Fibroblast of lung (primary cell): ENCODE measurements at regions not wholly inside any gene's neighbourhood (a gene's known extent, or its start where the extent isn't known, plus 50 kb on each side); places are given as distances from the start of the nearest gene placed in this dataset.

Experiments used
- DNase-seq, 2 donors: peaks; one replicate each; pipeline versions ENCODE4 v3.0.0 to v3.0.0-alpha.2; 2010; ENCODE audit warnings: low read depth in 2 of 2
- H2AFZ ChIP-seq: 2 replicates; pipeline ENCODE4 v1.5.1; 2012; ENCODE audit warnings: low read length, control low read depth, inconsistent platforms
- H3K27ac ChIP-seq: 2 replicates; pipeline ENCODE4 v1.5.1; 2011; ENCODE audit warnings: low read length, control low read depth; ENCODE audit not compliant: insufficient read depth
- H3K27me3 ChIP-seq: 2 replicates; pipeline ENCODE4 v1.5.1; 2011; ENCODE audit warnings: mild to moderate bottlenecking, low read length; ENCODE audit not compliant: control insufficient read depth, insufficient read depth
- H3K36me3 ChIP-seq: 2 replicates; pipeline ENCODE4 v1.5.1; 2011; ENCODE audit warnings: low read length; ENCODE audit not compliant: control insufficient read depth, insufficient read depth
- H3K4me1 ChIP-seq: 2 replicates; pipeline ENCODE4 v1.5.1; 2011; ENCODE audit warnings: low read length; ENCODE audit not compliant: control insufficient read depth, insufficient read depth; ENCODE audit errors: extremely low read depth
- H3K4me2 ChIP-seq: 2 replicates; pipeline ENCODE4 v1.5.1; 2011; ENCODE audit warnings: low read length, control low read depth; ENCODE audit not compliant: insufficient read depth; ENCODE audit errors: extremely low read depth
- H3K4me3 ChIP-seq, 4 experiments: fragments of 200-600 bp in 1 of 4; sonication (generic) in 1 of 4; replicated peaks in 1 of 4; 2 replicates each; pipeline ENCODE4 v1.5.1; 2011 to 2016; ENCODE audit warnings: low read length in 4 of 4, low read depth in 3 of 4, mild to moderate bottlenecking in 3 of 4, control low read depth in 2 of 4, inconsistent platforms in 1 of 4, mixed read lengths in 1 of 4; ENCODE audit not compliant: insufficient read depth in 1 of 4; ENCODE audit errors: control extremely low read depth in 1 of 4
- H3K79me2 ChIP-seq: 2 replicates; pipeline ENCODE4 v1.5.1; 2012; ENCODE audit warnings: mild to moderate bottlenecking, low read length, inconsistent platforms; ENCODE audit not compliant: control insufficient read depth, insufficient read depth
- H3K9ac ChIP-seq: 2 replicates; pipeline ENCODE4 v1.5.1; 2011; ENCODE audit warnings: mild to moderate bottlenecking, low read length, control low read depth; ENCODE audit not compliant: insufficient read depth
- H3K9me3 ChIP-seq: 2 replicates; pipeline ENCODE4 v1.5.1; 2012; ENCODE audit warnings: low read depth, low read length; ENCODE audit not compliant: control insufficient read depth, insufficient read depth
- H4K20me1 ChIP-seq: 2 replicates; pipeline ENCODE4 v1.5.1; 2011; ENCODE audit warnings: low read length; ENCODE audit not compliant: control insufficient read depth, insufficient read depth; ENCODE audit errors: extremely low read depth
- EZH2 ChIP-seq: IDR thresholded peaks from 2 replicates; pipeline ENCODE4 v1.5.1; 2012; ENCODE audit warnings: low read length, control low read depth, mild to moderate bottlenecking; ENCODE audit errors: missing control alignments
- TF ChIP-seq, protein P1 (sequence below), 2 donors: IDR thresholded peaks in 1 of 2; conservative IDR thresholded peaks in 1 of 2; 1 replicate in 1 of 2; 2 replicates in 1 of 2; pipeline ENCODE4 v1.5.1; 2011 to 2012; ENCODE audit warnings: low read length in 2 of 2, control low read depth in 1 of 2, inconsistent platforms in 1 of 2, low read depth in 1 of 2, mild to moderate bottlenecking in 1 of 2

- no peaks in the 10 kb centered on the region for H3K36me3 ChIP-seq
- no peak for DNase-seq
- H3K27ac ChIP-seq, result no peak overlapping the region
- H3K79me2 ChIP-seq, result no peaks in the 10 kb centered on the region
- H2AFZ ChIP-seq, result no peak overlapping the region
- peaks cover 2% of the 10 kb centered on the region for H3K4me1 ChIP-seq
- no peaks in the 10 kb centered on the region for H4K20me1 ChIP-seq
- no peaks in the 10 kb centered on the region for H3K9me3 ChIP-seq
- H3K4me2 ChIP-seq, result no peak overlapping the region
- peaks cover 3% of the 10 kb centered on the region for H3K27me3 ChIP-seq
- H3K4me3 ChIP-seq, result no peak overlapping the region
- H3K9ac ChIP-seq, result no peak overlapping the region
- no peak for TF ChIP-seq EZH2
- TF ChIP-seq, protein P1, sequence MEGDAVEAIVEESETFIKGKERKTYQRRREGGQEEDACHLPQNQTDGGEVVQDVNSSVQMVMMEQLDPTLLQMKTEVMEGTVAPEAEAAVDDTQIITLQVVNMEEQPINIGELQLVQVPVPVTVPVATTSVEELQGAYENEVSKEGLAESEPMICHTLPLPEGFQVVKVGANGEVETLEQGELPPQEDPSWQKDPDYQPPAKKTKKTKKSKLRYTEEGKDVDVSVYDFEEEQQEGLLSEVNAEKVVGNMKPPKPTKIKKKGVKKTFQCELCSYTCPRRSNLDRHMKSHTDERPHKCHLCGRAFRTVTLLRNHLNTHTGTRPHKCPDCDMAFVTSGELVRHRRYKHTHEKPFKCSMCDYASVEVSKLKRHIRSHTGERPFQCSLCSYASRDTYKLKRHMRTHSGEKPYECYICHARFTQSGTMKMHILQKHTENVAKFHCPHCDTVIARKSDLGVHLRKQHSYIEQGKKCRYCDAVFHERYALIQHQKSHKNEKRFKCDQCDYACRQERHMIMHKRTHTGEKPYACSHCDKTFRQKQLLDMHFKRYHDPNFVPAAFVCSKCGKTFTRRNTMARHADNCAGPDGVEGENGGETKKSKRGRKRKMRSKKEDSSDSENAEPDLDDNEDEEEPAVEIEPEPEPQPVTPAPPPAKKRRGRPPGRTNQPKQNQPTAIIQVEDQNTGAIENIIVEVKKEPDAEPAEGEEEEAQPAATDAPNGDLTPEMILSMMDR (conservative IDR thresholded peaks at IDR 0.05 in 1 of 2, IDR thresholded peaks at IDR 0.05 in 1 of 2; ENCODE audit: low read depth in 1 of 2, low read length in 2 of 2), result no peak
Measured at GRCh38 chr3:139778682-139779233, 101.0 kb upstream of the NMNAT3 start.

- no peaks in the 10 kb centered on the region for H3K79me2 ChIP-seq
- peaks cover 4% of the 10 kb centered on the region for H3K4me1 ChIP-seq
- peaks cover 3% of the 10 kb centered on the region for H3K27me3 ChIP-seq
- H3K9ac ChIP-seq, result no peak overlapping the region
- no peak overlapping the region for H2AFZ ChIP-seq
- no peak overlapping the region for H3K27ac ChIP-seq
- no peaks in the 10 kb centered on the region for H3K36me3 ChIP-seq
- no peak for TF ChIP-seq EZH2
- TF ChIP-seq, protein P1 (conservative IDR thresholded peaks at IDR 0.05 in 1 of 2, IDR thresholded peaks at IDR 0.05 in 1 of 2; ENCODE audit: low read depth in 1 of 2, low read length in 2 of 2), result no peak
- H3K4me2 ChIP-seq, result no peak overlapping the region
- H4K20me1 ChIP-seq, result no peaks in the 10 kb centered on the region
- no peak overlapping the region for H3K4me3 ChIP-seq
- peak in 1 of 2 donors; percentile 88 for DNase-seq
- no peaks in the 10 kb centered on the region for H3K9me3 ChIP-seq
Measured at GRCh38 chr3:139774560-139775302, 97.0 kb upstream of the NMNAT3 start.

- Histone ChIP-seq H3K36me3 (no peaks in the 10 kb centered on the region), H4K20me1 (no peaks in the 10 kb centered on the region), H2AFZ (no peak overlapping the region), H3K9me3 (no peaks in the 10 kb centered on the region), H3K27ac (no peak overlapping the region), H3K9ac (no peak overlapping the region), H3K4me3 (no peak overlapping the region), H3K27me3 (peaks cover 3% of the 10 kb centered on the region), H3K79me2 (no peaks in the 10 kb centered on the region), H3K4me2 (no peak overlapping the region), H3K4me1 (peaks cover 4% of the 10 kb centered on the region)
- DNase-seq, result peak; percentile 91 to 100
- TF ChIP-seq EZH2, result no peak
- TF ChIP-seq, protein P1 (conservative IDR thresholded peaks at IDR 0.05 in 1 of 2, IDR thresholded peaks at IDR 0.05 in 1 of 2; ENCODE audit: low read depth in 1 of 2, low read length in 2 of 2), result peak in 1 of 2 donors; percentile 41
Measured at GRCh38 chr3:139772539-139773500, 95.0 kb upstream of the NMNAT3 start.
